Loucy (cell line): ENCODE measurements at regions not wholly inside any gene's neighbourhood (a gene's known extent, or its start where the extent isn't known, plus 50 kb on each side); places are given as distances from the start of the nearest gene placed in this dataset.

Experiments used
- EZH2phosphoT487 ChIP-seq: fragments of 200-600 bp; IDR thresholded peaks from 2 replicates; pipeline ENCODE4 v1.6.1; 2018; ENCODE audit warnings: antibody characterized with exemption, mild to moderate bottlenecking, moderate library complexity, borderline replicate concordance
- TF ChIP-seq, protein P1 (sequence below): fragments of 200-600 bp; sonication (generic); conservative IDR thresholded peaks from 2 replicates; pipeline ENCODE4 v1.5.1; 2014; ENCODE audit warnings: mild to moderate bottlenecking, antibody characterized with exemption, low read length

- TF ChIP-seq, protein P1, sequence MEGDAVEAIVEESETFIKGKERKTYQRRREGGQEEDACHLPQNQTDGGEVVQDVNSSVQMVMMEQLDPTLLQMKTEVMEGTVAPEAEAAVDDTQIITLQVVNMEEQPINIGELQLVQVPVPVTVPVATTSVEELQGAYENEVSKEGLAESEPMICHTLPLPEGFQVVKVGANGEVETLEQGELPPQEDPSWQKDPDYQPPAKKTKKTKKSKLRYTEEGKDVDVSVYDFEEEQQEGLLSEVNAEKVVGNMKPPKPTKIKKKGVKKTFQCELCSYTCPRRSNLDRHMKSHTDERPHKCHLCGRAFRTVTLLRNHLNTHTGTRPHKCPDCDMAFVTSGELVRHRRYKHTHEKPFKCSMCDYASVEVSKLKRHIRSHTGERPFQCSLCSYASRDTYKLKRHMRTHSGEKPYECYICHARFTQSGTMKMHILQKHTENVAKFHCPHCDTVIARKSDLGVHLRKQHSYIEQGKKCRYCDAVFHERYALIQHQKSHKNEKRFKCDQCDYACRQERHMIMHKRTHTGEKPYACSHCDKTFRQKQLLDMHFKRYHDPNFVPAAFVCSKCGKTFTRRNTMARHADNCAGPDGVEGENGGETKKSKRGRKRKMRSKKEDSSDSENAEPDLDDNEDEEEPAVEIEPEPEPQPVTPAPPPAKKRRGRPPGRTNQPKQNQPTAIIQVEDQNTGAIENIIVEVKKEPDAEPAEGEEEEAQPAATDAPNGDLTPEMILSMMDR: no peak
- no peak for TF ChIP-seq EZH2phosphoT487
Measured at GRCh38 chr16:64370112-64370511, 751.8 kb downstream of the CDH11 start.
